ENCODE measurements at regions not wholly inside any gene's neighbourhood (a gene's known extent, or its start where the extent isn't known, plus 50 kb on each side); places are given as distances from the start of the nearest gene placed in this dataset.

GRCh38 chr3:151639418-151639740 lies 94.3 kb upstream of the AADACL2 start:
- WGBS, 2 donors = 43 to 57% methylated on average over 2 of the region's 2 CpGs
- H3K27me3 ChIP-seq = no peaks in the 10 kb centered on the region
- H3K27ac ChIP-seq = no peak overlapping the region
- TF ChIP-seq EP300 (IDR thresholded peaks at IDR 0.05) = no peak
- TF ChIP-seq CTCF (IDR thresholded peaks at IDR 0.05) = no peak
- H3K4me1 ChIP-seq = peaks cover 0 to 11% (median 0%) of the 10 kb centered on the region in 4 donors
- DNase-seq (ENCODE audit: low spot score in 2 of 2) = no peak
- H3K4me3 ChIP-seq = no peak overlapping the region
- no peaks in the 10 kb centered on the region for H3K36me3 ChIP-seq
- no peaks in the 10 kb centered on the region for H3K9me3 ChIP-seq

- peaks cover 0 to 11% (median 0%) of the 10 kb centered on the region in 4 donors for H3K4me1 ChIP-seq
- no peaks in the 10 kb centered on the region for H3K36me3 ChIP-seq
- no peak overlapping the region for H3K4me3 ChIP-seq
- H3K9me3 ChIP-seq = no peaks in the 10 kb centered on the region
- no peak for DNase-seq (ENCODE audit: low spot score in 2 of 2)
- 57 to 60% methylated on average over 4 of the region's 4 CpGs for WGBS, 2 donors
- TF ChIP-seq POLR2A (IDR thresholded peaks at IDR 0.05) = no peak
- no peak for TF ChIP-seq EP300 (IDR thresholded peaks at IDR 0.05)
- TF ChIP-seq CTCF (IDR thresholded peaks at IDR 0.05) = no peak
- no peaks in the 10 kb centered on the region for H3K27me3 ChIP-seq
- H3K27ac ChIP-seq = no peak overlapping the region
Measured at GRCh38 chr3:151638555-151639417, 94.9 kb upstream of the AADACL2 start.

- Histone ChIP-seq H3K9me3 (no peaks in the 10 kb centered on the region), H3K4me1 (peaks cover 0 to 19% (median 3%) of the 10 kb centered on the region in 4 donors), H3K27ac (no peak overlapping the region), H3K27me3 (no peaks in the 10 kb centered on the region), H3K36me3 (no peaks in the 10 kb centered on the region), H3K4me3 (no peak overlapping the region)
- DNase-seq (ENCODE audit: low spot score in 2 of 2) = no peak
- no peak for TF ChIP-seq CTCF (IDR thresholded peaks at IDR 0.05)
- TF ChIP-seq POLR2A (IDR thresholded peaks at IDR 0.05) = no peak
- TF ChIP-seq EP300 (IDR thresholded peaks at IDR 0.05) = no peak
- 70 to 84% methylated on average over 3 of the region's 3 CpGs for WGBS, 2 donors
Measured at GRCh38 chr3:151635905-151636304, 97.8 kb upstream of the AADACL2 start.

GRCh38 chr3:151631946-151632345 lies 101.8 kb upstream of the AADACL2 start:
- 38 to 40% methylated on average over 2 of the region's 2 CpGs for WGBS, 2 donors
- Histone ChIP-seq H3K27ac (peak overlapping the region in 1 of 4 donors; percentile 61), H3K36me3 (no peaks in the 10 kb centered on the region), H3K4me1 (peaks cover 0 to 8% (median 3%) of the 10 kb centered on the region in 4 donors), H3K27me3 (no peaks in the 10 kb centered on the region), H3K9me3 (no peaks in the 10 kb centered on the region), H3K4me3 (no peak overlapping the region)
- no peak for DNase-seq (ENCODE audit: low spot score in 2 of 2)
- TF ChIP-seq CTCF (IDR thresholded peaks at IDR 0.05) = no peak
- TF ChIP-seq POLR2A (IDR thresholded peaks at IDR 0.05) = no peak
- no peak for TF ChIP-seq EP300 (IDR thresholded peaks at IDR 0.05)

- Histone ChIP-seq H3K9me3 (no peaks in the 10 kb centered on the region), H3K36me3 (no peaks in the 10 kb centered on the region), H3K27ac (peak overlapping the region in 1 of 4 donors; percentile 61), H3K4me3 (no peak overlapping the region), H3K27me3 (no peaks in the 10 kb centered on the region), H3K4me1 (peaks cover 0 to 8% (median 3%) of the 10 kb centered on the region in 4 donors)
- no peak for DNase-seq (ENCODE audit: low spot score in 2 of 2)
- WGBS, 2 donors = 63 to 79% methylated on average over 1 of the region's 1 CpG
- no peak for TF ChIP-seq POLR2A (IDR thresholded peaks at IDR 0.05)
- peak in 1 of 2 donors; percentile 65 for TF ChIP-seq EP300 (IDR thresholded peaks at IDR 0.05)
Measured at GRCh38 chr3:151630938-151631441, 102.7 kb upstream of the AADACL2 start.
